Right lobe of liver (tissue), 6 donors: ENCODE measurements at regions not wholly inside any gene's neighbourhood (a gene's known extent, or its start where the extent isn't known, plus 50 kb on each side); places are given as distances from the start of the nearest gene placed in this dataset.

ENCODE experiments used
- ATAC-seq, 4 donors: fragments of 200-7000 bp; cut with Tn5 transposase; one replicate each; pipeline ENCODE4 v1.9.1; 2020; ENCODE audit warnings: mild to moderate bottlenecking in 4 of 4, moderate library complexity in 4 of 4
- DNase-seq, 3 donors: peaks; one replicate each; pipeline ENCODE4 v3.0.0-alpha.2; 2020
- H3K27ac ChIP-seq, 3 donors: fragments of 200-600 bp; one replicate each; pipeline ENCODE4 v1.8.0; 2022
- H3K27me3 ChIP-seq, 2 donors: fragments of 200-600 bp; one replicate each; pipeline ENCODE4 v1.8.0; 2022
- H3K36me3 ChIP-seq, 4 donors: fragments of 200-600 bp; sonication (generic) in 1 of 4; one replicate each; pipeline versions ENCODE4 v1.5.1 to v1.8.0; 2017 to 2022; ENCODE audit warnings: control low read depth in 1 of 4
- H3K4me1 ChIP-seq, 4 donors: fragments of 200-600 bp; sonication (generic) in 1 of 4; one replicate each; pipeline versions ENCODE4 v1.5.1 to v1.8.0; 2017 to 2022; ENCODE audit warnings: control low read depth in 1 of 4
- H3K4me3 ChIP-seq, 3 donors: fragments of 200-600 bp; one replicate each; pipeline ENCODE4 v1.8.0; 2022
- H3K9me3 ChIP-seq, 4 donors: fragments of 200-600 bp; sonication (generic) in 1 of 4; one replicate each; pipeline versions ENCODE4 v1.5.1 to v1.8.0; 2017 to 2022; ENCODE audit warnings: control low read depth in 1 of 4
- CTCF ChIP-seq, 4 donors: fragments of 200-600 bp in 3 of 4; fragments of 450-650 bp in 1 of 4; IDR thresholded peaks; one replicate each; pipeline versions ENCODE4 v1.5.1 to v1.8.0; 2016 to 2022; ENCODE audit warnings: antibody characterized with exemption in 4 of 4, mild to moderate bottlenecking in 2 of 4
- POLR2A ChIP-seq: fragments of 450-650 bp; IDR thresholded peaks from one replicate; pipeline ENCODE4 v1.6.1; 2017; ENCODE audit warnings: antibody characterized with exemption, mild to moderate bottlenecking
- WGBS: methylation state at CpG from one replicate; pipeline ENCODE4 v1.1.6; 2018; ENCODE audit warnings: low coverage, low lambda C conversion rate; ENCODE audit not compliant: insufficient coverage; ENCODE audit errors: missing lambda C conversion rate; 5-methylcytosine and 5-hydroxymethylcytosine counted together
- intact Hi-C, 2 donors: fragments of 100-400 bp; cut with DNase I; formaldehyde crosslinking; loops; one replicate each; pipeline versions ENCODE4 v1.11.2 to v1.14.1; 2022
- donor health status: DM: no; HTN: yes; CAD: no.
- donor health status: DM: no; HTN: no; CAD: no.
- donor health status: DM: no; HTN: no; CAD: no.
- donor health status: DM: no; HTN: yes; CAD: no.
- donor health status: DM: no; HTN: yes; CAD: no.

DNA sequence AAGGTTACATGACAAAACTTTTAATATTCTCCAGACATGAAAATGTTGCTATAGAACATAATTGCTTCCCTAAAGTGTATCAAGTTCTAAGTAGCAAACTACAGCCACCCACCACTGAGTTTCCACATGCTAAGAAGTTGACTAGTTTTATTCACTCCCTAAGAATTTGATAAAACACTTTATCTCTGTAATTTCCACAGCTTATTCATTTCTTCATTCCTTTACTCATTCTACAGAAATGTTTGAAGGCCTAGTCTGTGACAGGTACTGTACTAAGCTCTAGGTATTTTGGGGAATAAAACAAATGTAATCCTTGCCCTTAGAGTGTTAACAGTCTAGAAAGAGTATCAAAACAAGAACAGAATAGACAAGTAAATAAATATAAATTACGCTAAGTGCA, 101.8 kb upstream of the DIAPH3 start:
- TF ChIP-seq CTCF (IDR thresholded peaks at IDR 0.05) (no peak), POLR2A (no peak)
- H3K36me3 ChIP-seq, result no peaks in the 10 kb centered on the region
- DNase-seq (no peak), ATAC-seq (no peak)
- no peaks in the 10 kb centered on the region for H3K4me1 ChIP-seq
- no peaks in the 10 kb centered on the region for H3K27me3 ChIP-seq
- H3K9me3 ChIP-seq, result no peaks in the 10 kb centered on the region
- WGBS, result 100% methylated on average over 1 of the region's 1 CpG
- H3K27ac ChIP-seq, result no peak overlapping the region
- intact Hi-C loops, result no loop called here
- no peak overlapping the region for H3K4me3 ChIP-seq

GRCh38 chr13:60267498-60268202, 103.9 kb upstream of the DIAPH3 start:
- H3K27me3 ChIP-seq, result no peaks in the 10 kb centered on the region
- no peaks in the 10 kb centered on the region for H3K4me1 ChIP-seq
- peak overlapping the region; percentile 8 to 44 (median 34) for H3K4me3 ChIP-seq
- no peaks in the 10 kb centered on the region for H3K9me3 ChIP-seq
- DNase-seq (no peak), ATAC-seq (peak; percentile 25 to 49 (median 32))
- H3K36me3 ChIP-seq, result no peaks in the 10 kb centered on the region
- intact Hi-C loops, result no loop called here
- WGBS, result 56% methylated on average over 21 of the region's 24 CpGs
- no peak for TF ChIP-seq POLR2A
- TF ChIP-seq CTCF (IDR thresholded peaks at IDR 0.05), result no peak
- no peak overlapping the region for H3K27ac ChIP-seq

DNA sequence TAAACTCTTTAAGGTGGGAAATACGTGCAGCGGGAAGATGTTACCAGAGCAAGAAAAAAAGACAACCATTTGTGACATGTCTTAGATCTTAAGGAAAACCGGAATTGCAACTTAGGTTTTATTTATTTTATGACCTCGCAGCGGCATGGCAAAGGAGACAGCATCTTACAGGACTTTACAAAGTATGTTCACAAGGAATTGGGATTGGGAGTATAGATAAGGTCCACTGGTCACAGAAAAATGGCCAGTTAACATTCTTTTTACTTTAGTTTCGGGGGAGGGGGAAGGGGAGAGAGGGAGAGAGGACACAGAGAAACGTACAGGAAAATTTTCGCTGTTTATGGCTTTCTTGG, 104.5 kb upstream of the DIAPH3 start:
- Histone ChIP-seq H3K27ac (no peak overlapping the region), H3K36me3 (no peaks in the 10 kb centered on the region), H3K9me3 (no peaks in the 10 kb centered on the region), H3K27me3 (no peaks in the 10 kb centered on the region), H3K4me3 (peak overlapping the region in 2 of 3 donors; percentile 34 to 44), H3K4me1 (no peaks in the 10 kb centered on the region)
- ATAC-seq (no peak), DNase-seq (no peak)
- intact Hi-C loops, result no loop called here
- TF ChIP-seq POLR2A (no peak), CTCF (IDR thresholded peaks at IDR 0.05) (no peak)
- WGBS, result 50% methylated on average over 8 of the region's 8 CpGs

- Histone ChIP-seq H3K27ac (no peak overlapping the region), H3K4me1 (no peaks in the 10 kb centered on the region), H3K36me3 (no peaks in the 10 kb centered on the region), H3K9me3 (no peaks in the 10 kb centered on the region), H3K27me3 (no peaks in the 10 kb centered on the region), H3K4me3 (no peak overlapping the region)
- DNase-seq (no peak), ATAC-seq (no peak)
- intact Hi-C loops, result no loop called here
- no peak for TF ChIP-seq POLR2A
- no peak for TF ChIP-seq CTCF (IDR thresholded peaks at IDR 0.05)
Measured at GRCh38 chr13:60273971-60274527, 110.3 kb upstream of the DIAPH3 start.

GRCh38 chr13:60274655-60275054, 110.9 kb upstream of the DIAPH3 start:
- no peak overlapping the region for H3K27ac ChIP-seq
- H3K4me3 ChIP-seq, result no peak overlapping the region
- no peaks in the 10 kb centered on the region for H3K4me1 ChIP-seq
- DNase-seq (no peak), ATAC-seq (no peak)
- H3K27me3 ChIP-seq, result no peaks in the 10 kb centered on the region
- no peaks in the 10 kb centered on the region for H3K9me3 ChIP-seq
- intact Hi-C loops, result no loop called here
- no peaks in the 10 kb centered on the region for H3K36me3 ChIP-seq
- WGBS, result 83% methylated on average over 12 of the region's 12 CpGs
- no peak for TF ChIP-seq POLR2A
- no peak for TF ChIP-seq CTCF (IDR thresholded peaks at IDR 0.05)
